HG03442 (cell line): ENCODE measurements at regions not wholly inside any gene's neighbourhood (a gene's known extent, or its start where the extent isn't known, plus 50 kb on each side); places are given as distances from the start of the nearest gene placed in this dataset.
A peak's percentile ranks its signal among the peaks of the same experiment; 100 is the strongest.

Experiments used
- ATAC-seq: cut with Tn5 transposase; IDR thresholded peaks from one replicate; pipeline ENCODE4 v1.9.1; 2021; ENCODE audit warnings: mild to moderate bottlenecking, moderate library complexity; ENCODE audit not compliant: unreplicated experiment

DNA sequence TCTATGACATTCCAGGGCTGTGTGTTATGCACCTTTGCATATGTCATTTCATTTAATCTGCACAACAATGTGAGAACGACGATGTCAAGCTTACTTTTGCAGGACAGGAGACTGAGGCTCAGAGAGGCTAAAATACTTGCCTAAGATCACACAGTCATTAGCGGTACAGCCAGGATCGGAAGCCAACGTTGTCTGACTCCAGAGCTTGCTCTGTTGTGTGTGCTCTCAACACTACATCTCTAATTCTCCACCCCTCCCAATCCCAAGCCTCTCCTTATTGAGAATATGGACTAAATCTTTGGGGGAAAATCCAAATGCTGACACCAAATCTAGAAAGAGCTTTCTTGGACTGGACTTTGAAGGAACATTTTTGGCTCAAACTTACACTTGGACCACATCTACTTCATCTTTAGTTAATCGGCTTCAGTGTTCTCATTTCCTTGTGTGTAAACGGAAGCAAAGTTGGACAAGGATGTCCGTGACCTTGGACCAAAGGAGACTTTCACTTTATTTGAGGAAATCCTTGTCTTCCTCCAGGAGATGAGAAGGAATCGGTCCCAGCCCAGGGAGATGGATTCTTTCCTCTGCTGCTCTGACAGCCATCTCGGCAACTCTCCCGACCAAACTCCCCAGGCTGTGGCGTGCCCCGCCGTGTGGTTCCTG, 242.4 kb downstream of the LPIN1 start:
- no peak for ATAC-seq

DNA sequence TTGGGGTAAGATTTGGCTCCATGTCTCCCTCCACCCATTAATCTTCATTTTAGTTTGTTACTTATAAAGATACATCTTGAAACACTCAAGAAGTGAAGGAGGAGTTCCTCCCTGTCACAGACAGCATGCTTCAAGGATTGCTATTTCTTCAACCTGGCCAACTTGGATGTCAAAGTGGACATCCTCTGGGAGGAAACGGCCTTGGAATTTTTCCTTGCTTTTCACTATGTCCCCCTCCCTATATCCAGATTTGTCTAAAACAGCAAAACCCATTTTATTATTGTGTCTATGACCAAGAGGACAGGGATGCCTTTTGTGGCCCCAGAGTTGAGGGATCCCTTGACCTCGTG, 242.9 kb downstream of the LPIN1 start:
- no peak for ATAC-seq

DNA sequence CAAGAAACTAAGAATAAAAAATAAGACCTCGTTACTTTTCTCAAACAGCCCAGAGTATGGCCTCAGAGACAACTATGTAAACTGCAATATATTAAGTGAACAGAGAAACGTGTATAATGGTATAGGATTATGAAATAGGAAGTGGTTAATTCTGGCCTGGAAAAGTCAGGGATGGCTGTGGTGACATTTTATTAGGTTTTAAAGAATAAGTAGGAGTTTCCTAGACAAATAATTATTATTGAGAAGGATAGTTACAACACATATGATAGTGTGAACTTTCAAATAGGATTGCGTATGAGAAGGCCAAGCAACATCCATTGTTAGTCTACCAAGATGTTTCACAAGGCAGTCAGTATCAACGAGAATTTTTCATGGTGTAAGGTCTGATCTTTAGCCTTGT, 244.1 kb downstream of the LPIN1 start:
- no peak for ATAC-seq

DNA sequence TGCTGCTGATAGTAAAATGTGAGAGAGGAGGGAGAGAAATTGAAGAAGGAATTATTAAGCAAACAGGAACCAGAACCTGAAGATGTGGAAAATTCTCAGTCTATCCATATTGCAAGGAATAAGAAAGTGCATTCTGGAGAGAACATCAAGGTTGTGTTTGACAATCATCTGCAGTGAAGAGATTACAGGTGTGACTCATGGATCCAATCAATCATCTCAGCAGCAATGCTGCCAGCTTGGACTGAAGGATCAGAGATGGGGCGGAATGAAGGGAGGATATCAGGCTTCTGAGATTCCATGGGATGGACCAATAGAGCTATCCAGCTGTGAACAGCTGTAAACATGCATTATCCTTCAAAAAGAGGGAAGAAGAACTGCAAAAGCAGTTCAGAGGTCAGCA, 247.3 kb downstream of the LPIN1 start:
- ATAC-seq: no peak

DNA sequence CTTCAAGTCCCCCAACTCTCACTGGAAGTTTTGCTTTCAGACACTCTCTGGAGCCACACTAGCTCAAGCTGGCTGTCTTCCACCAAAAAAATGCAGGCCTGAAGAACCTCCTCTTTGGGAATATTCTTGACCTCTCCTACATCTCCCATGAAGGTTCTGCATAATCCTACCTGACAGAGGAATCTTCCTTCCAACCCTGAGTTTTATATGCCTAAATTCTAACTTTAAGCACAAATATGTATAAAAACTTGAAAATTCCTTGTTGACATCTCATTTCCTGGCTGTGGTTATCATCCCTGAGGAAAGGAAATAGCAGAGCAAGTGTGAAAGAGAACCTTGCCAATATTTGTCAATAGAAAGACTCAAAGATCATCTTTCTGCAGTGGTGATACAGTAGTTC, 249.0 kb downstream of the LPIN1 start:
- ATAC-seq: no peak

DNA sequence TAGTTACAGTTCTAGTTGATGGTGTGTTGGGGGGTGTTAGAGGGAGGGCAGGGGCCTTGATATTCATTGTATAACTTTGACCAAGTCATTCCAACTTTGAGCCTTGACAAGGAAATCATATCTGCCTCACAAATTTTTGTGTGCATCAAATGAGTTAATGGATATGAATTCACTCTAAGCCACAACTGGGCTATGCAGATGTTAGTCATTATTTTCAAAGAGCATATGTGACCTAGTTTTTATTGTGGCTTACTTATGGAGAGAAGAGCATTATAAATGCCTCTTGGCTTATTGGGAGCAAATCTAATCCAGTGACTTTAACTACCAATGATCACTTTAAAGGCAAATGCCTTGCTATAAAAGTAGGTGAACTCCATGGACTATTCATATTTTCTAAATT, 250.2 kb downstream of the LPIN1 start:
- no peak for ATAC-seq

DNA sequence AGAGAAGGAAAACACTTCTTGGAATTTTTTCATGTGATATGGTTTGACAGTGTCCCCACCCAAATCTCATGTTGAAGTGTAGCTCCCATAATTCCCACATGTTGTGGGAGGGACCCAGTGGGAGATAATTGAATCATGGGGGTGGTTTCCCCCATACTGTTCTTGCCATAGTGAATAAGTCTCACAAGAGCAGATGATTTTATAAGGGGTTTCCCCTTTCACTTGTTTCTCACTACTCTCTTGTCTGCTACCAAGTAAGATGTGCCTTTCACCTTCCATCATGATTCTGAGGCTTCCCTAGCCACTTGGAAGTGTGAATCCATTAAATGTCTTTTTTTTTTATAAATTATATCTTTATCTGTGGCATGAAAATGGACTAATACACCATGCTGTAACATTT, 250.7 kb downstream of the LPIN1 start:
- no peak for ATAC-seq

DNA sequence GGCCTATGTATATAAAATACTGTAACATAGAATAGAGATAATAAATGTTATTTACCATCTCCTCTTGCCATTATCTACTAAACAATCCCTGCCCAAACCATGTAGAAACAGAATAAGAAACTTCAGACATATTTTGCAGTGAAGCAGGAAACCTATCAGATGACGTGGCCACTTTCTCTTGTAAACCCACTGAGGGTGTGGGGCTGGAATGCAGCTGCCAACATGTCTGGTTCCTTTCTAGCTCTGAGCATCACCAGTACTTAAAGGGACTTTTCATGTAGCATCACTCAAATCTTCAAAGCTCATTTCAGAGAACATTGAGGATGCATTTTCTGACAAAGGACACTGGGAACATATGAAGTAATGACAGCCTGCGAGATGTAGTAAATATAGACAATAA, 251.8 kb downstream of the LPIN1 start:
- ATAC-seq: peak; percentile 66

DNA sequence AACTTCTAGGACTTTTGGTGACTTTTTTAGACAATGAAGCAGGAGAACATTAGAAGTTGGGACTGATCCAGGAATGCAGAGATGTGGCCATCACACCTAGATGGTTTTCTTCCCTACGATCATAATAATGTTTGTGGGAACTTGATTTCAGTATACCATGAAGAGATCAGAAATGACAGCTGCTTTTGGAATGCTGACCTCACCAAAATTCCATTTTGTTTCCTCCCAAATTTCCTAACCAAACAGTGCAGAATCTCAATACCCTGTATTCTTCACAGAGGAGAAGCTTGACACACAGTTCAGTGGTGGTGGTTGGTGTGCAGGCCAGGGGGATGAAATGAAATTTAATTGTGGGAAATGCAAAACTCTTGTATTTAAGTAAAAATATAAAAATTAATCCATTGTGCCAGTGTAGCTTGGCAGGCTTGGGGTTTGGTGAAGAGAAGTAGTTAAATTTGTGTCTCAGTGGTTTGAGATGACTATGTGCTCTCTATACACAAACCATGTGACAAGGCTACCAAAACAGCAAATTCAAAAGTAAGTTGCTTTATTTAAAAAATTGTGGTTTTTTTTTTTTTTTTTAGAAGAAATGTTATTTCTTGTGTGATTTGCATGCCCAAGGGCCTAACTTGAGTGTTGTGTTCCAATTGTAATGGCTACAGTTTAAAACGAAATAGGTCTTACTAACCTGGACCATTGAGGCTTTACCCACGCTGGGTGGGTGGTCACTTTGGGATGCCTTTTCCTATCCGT, 252.4 kb downstream of the LPIN1 start:
- ATAC-seq: peak; percentile 74

DNA sequence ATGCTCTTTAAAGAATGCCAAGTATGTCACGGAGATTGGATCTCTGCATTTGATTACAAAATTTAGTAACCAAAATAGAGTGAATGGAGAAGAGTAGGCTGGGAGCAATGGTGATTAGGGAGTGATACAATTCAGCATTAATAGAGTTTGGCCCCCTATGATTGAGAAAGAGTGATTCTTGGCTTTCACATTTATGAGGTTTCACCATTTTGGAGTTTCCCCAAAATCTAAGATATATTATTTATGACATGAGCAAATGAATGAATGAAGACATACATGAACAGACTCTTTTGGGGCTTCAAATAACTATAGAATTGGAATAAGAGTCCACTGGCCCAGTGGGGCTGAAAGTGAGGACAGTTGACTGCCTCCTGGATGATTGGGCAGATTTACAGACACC, 255.2 kb downstream of the LPIN1 start:
- ATAC-seq: no peak

DNA sequence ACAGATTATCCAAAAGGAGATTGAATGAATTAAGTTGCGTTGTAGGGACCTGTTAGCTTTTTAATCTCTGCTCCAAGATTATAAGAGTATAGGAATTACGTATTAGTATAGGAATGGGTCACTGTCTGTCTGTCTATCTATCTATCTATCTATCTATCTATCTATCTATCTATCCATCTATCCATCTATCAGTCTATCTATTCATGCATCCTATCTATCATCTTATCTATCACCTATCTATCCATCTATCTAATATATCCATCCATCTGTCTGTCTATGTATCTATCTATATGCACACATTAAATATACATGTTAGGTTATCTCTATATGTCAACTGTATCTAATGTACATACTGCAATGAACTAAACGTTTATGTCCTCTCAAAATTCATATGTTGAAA, 255.8 kb downstream of the LPIN1 start:
- no peak for ATAC-seq

DNA sequence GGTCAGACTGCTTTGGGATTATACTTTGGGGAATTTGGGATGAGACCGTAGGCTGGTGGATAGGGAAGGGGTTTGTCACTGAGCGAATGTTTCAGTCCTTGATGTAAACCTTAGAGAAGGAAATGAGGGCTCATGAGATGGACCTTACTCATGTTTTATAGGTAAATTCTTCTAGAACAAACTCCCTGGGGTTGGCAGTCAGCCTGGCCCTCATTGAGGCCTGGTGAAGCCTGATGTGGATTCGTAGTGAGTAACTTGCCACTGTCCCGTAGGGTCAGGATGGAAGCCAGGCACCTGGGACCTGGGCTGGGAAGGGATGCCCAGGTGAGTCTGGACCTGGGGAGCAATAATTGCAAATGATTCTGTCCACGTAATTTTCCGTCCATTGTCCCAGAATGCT, 258.3 kb downstream of the LPIN1 start:
- no peak for ATAC-seq

DNA sequence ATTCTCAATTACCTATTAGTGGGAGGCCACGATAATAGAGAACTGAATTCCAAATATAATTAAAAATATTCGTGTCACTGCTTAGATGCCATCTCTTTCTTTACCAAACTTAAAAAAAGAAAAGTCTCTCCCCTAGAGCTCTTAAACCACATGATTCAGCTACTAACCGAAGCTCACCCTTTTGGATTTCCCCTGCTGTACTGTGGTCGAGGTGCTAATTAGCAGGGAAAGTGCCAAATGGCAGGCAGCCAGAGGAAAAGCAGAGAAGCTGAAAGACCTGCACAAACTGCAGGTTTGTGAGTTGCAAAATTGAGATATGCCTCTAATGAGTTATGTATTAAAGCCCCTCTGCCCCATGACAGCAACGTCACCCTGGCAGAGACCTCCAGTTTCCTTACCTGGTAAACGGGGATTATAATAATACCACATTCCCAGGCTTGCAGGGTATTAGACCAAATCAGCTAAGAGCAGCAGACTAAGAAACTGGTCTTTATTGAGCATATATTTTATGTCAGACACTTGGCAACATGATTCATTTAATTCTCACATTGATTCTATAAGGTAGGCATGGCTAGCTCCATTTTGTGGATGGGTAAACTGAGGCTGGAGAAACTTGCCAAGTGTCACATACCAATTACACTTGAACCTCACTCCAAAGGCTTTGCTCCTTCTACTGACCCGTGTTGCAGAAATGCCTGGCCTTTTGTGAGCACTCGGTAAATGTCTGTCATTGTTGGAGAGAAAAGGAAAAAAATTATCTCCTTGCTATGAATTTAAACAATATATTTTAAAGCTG, 259.7 kb downstream of the LPIN1 start:
- ATAC-seq: peak; percentile 84

DNA sequence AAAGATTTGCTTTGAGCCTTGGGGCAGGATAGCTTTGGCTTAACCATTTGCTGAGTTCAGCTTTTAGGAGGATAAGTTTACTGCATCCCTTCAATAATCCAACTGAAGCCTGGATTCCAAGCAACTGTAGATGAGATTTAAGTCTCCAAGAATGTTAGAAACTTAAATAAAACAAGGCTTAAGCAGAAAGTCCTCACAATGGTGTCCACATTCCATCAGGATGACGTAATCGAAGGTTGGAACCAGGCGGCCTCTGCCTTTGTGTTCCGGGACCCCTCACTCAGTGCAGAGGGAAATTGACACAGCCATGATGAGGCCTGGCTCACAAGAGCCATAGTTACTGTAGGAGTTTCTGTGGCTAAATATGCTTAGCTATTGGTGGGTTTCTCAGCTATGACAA, 260.4 kb downstream of the LPIN1 start:
- no peak for ATAC-seq

DNA sequence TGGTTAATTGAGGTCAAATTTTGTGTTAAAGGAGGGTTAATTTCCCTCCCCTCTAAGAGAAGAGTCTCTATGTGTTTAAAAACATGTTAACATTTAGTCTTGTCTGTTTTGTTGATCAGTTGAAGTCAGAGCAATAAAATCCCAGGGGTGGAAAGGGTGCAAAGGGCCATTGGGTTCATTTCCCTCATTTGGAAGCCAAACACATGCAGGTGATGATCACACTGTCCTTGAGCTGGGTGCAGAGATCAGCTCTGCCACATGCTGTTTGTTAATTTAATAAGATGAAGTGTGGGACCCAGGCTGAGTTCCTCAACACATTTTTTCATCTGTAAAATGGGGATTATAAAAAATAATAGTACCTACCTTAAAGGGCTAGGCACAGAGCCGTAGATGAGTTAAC, 260.9 kb downstream of the LPIN1 start:
- no peak for ATAC-seq

DNA sequence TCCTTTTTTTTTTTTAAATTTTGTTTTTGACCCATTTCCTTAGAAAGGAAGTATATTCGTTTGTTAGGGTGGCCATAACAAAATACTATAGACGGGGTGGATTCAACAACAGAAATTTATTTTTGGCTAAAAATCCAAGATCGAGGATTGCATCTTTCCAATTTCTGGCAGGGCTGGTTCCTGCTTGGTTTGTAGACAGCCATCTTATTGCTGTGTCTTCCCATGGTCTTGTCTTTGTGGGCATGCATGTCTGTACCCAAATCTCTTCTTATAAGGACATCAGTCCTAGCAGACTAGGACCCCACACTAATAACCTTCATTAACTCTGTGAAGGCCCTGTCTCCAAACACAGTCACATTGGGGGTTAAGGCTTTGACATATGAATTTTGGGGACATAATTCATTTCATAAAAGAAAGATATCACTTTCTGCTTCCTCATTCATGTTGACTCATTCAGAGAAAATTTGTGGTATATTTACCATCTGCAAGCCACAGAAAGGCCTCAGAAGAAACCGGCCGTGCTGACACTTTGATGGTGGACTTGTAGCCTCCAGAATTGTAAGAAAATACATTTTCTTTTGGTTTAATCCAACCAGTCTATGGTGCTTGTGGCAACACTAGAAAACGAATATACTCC, 262.1 kb downstream of the LPIN1 start:
- ATAC-seq: peak; percentile 69

DNA sequence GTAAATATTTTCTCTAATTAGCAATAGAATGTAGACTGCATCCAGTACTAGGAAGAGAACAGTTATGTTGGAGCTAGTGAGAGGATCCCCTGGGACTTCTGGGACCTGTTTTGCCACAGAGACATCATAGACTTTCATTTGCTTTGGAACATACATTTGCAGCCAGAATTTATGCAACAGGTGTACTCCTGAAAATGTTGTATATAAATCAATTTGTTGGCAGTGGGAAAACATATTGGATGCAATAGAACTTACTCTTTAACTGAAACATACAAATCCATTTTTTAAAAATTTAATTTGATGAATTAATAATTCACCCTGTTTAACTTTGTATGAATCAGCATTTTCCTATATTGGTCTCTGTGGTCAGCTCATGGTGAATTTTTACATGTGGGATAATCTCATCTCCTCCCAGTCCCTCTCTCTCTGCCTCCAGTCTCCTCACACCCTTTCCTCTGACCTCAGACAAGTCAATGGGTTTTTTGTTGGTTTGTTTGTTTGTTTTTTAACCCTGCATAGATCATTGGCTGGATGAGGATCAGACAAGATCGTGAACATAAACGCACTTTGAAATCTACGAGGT, 263.0 kb downstream of the LPIN1 start:
- no peak for ATAC-seq

DNA sequence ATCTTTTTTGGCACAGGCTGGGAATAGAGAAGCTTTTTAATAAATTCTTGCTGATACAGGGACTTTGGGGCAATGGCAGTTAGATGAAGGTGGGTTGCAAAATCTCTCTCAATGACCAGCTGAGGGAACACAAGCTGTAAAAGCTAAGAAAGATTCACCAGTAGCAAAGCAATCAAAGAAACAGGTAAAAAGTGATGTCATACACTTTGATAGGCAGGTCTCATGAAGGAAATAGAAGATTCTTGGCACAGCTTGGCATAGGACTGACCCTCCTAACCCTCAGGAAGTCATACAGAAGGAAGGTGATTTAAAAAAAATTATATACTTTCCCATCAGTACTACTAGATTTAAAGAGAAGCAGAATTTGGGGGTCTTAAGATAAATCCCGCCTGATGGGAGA, 263.6 kb downstream of the LPIN1 start:
- no peak for ATAC-seq

DNA sequence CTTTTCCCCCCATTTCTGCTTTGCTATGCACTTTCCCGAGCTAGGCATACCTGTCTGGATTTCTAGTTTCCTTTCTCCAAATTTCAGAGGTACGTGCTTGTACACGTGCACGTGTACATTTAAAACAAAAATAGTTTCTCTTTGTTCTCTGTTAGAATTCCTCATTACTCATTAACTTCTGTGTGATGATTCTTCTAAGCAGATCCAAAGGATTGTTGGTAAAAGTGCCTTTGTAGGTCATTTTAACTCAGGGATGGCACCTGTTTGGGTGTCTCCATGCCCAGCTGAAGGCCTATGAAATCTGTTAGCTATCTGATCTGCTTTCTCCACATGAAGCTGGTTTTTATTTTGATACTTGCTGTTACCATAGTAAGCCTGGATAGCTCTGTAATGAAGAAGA, 264.3 kb downstream of the LPIN1 start:
- ATAC-seq: no peak

DNA sequence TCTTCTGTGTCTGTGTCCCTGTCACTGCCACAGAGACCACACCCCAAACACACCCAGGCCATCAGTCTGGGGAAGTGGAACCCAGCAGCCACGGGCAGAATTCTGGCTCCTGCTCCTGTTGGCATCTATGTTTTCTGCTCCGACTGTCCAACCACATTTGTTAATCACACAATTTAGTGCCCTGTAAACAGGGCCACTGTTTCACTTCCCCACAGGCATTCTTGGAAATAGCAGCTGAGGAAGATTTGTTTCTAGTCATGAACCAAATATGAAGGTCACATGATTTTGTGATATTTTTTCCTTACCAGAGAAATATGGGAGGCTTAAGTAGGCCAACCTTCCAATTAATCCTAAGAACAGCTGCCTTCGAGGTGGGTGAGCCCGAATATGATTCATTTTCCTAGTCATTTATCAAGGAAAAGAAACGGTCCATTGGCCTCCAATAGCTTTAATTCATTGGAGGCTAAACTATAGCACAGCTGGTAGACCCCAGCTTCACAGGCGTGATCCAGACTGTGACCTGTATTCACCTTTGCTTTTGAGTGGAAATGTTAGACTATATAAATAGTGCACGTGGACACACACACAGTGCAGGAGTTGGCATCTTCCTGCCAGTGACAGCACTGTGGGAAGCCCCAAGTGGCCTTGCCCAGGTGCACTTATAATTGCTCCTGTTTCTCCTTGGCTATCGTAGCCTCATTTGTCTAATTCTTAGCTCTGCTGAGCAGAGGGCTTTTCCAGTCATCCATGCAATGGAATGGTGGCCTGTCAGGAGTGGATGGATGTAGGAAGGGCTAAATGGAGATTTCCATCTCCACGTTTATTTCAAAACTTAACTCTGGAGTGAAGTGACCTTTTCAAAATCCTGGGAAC, 267.9 kb downstream of the LPIN1 start:
- ATAC-seq: no peak
